GDM1 (cell line): ENCODE measurements at regions not wholly inside any gene's neighbourhood (a gene's known extent, or its start where the extent isn't known, plus 50 kb on each side); places are given as distances from the start of the nearest gene placed in this dataset.

ENCODE experiments used
- DNase-seq: peaks from one replicate; lab custom pipeline; 2025; lab: John Stamatoyannopoulos, UW

DNA sequence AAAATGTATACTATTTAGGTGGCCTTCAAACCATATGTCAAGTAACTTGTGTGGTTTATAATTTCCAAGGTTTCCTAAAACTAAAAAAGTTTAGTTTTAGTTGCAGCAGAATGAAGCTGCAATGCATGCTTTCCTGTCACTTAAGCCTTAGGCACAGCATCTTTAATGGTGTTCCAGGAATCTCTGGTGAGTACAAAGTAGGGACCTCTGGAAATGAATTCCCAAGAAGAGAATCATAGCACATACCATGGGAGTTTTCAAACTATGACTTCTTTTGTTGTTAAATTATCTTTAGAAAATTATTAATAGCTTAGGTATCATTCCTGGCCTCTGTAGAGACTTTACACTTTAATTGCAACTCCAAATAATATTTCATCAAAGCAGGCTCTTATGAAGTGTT, 1005.9 kb upstream of the PABPC4L start:
- no peak for DNase-seq

DNA sequence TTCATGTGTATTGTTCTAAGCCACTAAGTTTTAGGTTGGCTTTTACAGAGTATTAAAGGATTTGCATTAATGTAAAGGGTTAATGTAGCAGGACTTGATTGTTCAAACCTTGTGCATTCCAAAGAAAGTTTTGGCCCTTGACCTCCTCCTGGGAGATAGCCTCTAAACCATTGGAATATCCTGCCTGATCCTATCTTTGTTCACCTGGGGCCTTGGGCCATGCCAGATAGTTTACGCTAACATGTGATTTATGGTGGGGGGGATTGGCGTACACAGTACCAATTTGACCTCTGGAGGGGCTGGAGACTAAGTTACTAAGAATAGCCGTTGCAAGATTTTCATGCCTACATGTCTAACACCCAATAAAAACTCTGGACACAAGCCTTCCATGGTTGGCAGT, 1002.7 kb upstream of the PABPC4L start:
- no peak for DNase-seq

DNA sequence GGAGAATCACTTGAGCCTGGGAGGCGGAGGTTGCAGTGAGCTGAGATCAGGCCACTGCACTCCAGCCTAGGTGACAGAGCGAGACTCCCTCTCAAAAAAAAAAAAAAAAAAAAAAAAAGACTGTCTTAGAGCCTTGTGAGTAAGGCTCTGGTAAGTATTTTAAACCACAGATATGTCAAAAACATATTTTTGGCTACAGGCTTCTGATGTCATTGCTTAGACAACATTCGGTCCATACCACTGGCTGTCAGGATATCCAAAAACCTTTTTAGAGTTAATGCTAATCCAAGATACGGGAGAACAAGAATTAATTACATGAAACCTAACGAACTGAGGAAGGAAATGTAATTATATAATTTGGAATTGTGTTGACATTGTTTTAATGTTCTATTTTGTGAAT, 999.5 kb upstream of the PABPC4L start:
- no peak for DNase-seq

DNA sequence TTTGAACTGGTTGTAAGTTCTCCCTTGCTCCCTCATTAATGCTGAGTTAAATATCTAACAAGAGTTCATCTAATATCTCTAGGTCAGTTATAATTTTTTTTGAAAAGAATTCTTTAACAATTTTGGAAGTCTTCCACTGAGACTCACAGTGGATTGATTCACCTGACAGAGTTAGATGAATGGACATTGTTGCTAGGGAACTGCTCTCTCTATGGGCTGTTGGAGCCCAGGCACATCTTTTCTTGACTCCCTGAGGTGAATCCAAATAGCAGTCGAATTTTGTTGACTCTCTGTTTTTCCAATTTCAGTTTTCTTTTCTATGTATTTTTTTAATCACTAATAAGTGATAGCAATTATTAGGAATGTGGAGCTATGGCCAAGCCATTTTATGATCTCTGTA, 996.1 kb upstream of the PABPC4L start:
- no peak for DNase-seq

- DNase-seq, result no peak
Observed at GRCh38 chr4:135194477-135194876, 992.9 kb upstream of the PABPC4L start.

DNA sequence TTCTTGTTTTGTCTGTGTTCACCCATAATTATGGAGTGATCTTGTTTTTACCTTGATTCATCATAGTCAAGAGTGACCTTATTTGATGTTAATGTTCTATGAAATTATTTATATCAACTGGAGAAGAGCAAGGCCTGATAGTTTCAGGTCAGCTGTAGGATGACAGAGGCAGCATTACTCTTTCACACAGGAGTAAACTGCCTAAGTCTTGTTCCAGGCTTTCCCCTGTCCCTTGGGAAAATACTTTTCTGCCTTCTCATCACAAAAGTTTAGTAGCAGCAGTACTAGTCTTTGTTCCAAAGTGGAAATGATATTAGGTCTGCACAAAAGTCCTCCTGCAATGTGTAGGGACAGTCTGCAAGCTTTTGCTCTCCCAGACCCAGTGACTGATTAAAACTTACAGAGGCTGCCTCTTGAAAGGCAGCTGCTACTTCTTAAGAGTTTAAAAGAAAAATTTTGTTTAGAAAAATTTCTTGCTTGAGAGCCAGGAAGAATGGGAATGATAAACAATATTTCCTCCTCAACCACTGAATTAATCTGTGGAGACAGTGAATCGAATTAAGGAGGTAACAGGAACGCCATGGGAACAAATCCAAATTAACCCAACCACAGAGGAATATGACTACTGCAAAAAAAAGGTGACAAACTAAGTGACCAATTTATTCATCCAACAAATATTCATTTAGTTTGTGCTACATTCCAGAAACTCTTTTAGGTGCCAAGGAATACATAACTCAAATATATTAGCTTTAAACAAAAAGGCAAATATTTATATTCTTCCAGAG, 991.4 kb upstream of the PABPC4L start:
- no peak for DNase-seq

GRCh38 chr4:135191596-135191995, 990.0 kb upstream of the PABPC4L start:
- no peak for DNase-seq

- DNase-seq, result no peak
Observed at GRCh38 chr4:135186002-135186401, 984.4 kb upstream of the PABPC4L start.

GRCh38 chr4:135185256-135185655, 983.7 kb upstream of the PABPC4L start:
- no peak for DNase-seq

- no peak for DNase-seq
Observed at GRCh38 chr4:135184715-135185114, 983.1 kb upstream of the PABPC4L start.

- no peak for DNase-seq
Observed at GRCh38 chr4:135177321-135177720, 975.7 kb upstream of the PABPC4L start.

- no peak for DNase-seq
Observed at GRCh38 chr4:135166661-135167060, 965.1 kb upstream of the PABPC4L start.

- no peak for DNase-seq
Observed at GRCh38 chr4:135164601-135165000, 963.0 kb upstream of the PABPC4L start.

DNA sequence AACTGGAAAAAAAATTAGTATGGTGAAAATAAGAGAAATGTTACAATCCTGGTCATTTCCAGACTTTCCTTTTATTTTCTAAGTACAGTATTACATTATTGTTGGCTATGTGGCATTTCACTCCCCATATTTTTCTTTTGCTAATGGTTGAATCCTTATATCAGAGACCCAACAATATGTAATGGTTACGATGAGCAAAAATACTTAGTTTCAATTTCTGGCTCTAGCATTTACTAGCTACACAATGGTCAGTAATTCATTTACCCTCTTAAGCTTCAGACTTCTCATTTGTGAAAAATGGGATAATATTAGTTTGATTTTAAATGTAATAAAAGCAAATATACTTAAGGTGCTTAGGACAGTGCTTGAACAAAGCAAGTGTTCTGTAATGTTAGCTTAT, 942.9 kb upstream of the PABPC4L start:
- DNase-seq, result no peak

GRCh38 chr4:135124196-135124595, 922.6 kb upstream of the PABPC4L start:
- no peak for DNase-seq

DNA sequence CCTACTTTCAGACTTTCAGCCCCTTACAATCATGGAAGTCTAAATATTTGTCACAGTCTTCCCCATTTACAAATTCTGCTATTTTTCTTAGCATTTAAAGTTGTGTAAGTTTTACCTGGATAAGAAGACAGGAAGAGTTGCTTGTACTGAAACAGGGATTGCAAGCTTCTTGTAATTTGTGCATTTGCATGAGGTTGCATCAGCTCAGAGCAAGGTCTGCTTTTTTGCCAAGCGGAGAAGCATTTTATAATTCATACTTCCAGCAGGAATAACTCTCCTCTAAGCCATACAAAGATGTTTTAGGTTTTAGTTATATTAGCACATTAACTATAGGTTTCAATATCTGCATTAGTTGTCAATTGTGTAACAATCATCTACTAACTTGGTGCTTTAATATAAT, 922.0 kb upstream of the PABPC4L start:
- no peak for DNase-seq

DNA sequence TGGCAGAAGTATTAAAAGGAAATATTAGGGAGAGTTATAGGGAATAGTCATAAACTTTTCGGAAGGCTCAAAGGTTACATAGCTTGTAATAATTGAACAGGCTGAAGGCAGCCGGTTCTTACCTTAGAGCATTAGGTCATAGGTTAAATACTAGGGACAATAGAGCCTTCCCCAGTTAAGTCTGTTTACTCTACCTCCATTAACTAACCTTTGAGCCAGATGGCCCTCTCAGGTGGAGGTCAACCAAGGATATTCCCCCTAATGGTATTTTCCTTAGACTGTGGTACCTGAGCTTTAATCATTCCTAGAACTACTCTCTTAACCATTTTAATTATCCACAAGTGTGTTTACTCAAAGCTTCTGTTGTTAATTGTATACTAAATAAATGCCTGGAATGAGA, 920.9 kb upstream of the PABPC4L start:
- DNase-seq, result no peak

- no peak for DNase-seq
Observed at GRCh38 chr4:135120195-135120594, 918.6 kb upstream of the PABPC4L start.

DNA sequence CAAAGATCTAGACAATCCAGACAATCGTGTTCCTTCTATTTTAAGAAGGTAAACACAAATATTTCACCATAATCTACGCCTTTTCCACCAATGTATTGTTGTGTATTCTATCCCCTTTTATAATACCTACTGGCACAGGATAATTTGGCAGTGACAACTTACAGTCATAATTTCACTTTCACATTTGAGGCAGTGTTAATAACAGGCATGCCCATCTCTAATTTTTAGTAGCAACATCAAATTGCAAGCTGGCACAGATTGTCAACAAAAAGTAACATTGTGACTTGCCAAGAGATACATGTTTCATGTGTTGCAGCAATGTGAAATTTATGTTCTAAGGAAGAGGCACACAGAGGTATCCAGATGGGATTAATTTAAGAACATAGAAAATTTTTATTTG, 912.5 kb upstream of the PABPC4L start:
- no peak for DNase-seq

- DNase-seq, result no peak
Observed at GRCh38 chr4:135098061-135098460, 896.5 kb upstream of the PABPC4L start.

DNA sequence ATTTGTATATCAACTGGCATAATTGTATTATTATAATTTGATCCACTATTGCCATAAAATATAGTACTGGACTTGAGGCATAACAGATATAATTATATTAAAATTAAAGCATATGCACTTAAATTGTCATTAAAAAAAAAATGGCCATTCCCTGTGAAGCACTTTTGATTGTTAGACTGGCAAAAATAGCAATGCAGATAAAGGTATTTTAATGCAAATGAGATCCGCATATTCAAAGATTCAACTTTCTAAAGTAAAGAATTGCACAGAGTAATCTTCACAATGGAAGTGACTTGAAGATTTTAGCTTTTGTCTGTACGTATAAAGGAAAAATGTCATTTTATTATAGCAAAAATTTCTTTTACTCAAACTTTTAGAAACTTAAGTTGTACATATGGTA, 871.8 kb upstream of the PABPC4L start:
- DNase-seq, result no peak

DNA sequence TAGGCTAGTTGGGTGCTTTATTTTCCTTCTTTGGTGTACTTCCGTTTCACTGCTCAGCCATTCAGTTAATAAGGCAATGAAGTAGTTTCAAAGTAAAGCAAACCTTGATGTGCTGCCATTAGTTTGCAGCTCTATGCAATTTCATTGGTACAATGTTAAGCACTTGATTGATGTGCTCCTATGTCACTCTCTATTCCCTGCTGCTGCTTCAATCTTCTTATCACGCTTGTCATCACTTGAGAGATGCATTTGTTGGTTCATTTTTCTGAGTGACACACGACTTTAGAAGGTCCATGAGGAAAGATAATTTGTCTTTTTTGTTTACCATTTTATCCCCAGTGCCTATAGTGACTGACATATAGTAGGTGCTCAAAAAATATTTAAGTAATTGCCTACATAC, 871.0 kb upstream of the PABPC4L start:
- DNase-seq, result no peak

DNA sequence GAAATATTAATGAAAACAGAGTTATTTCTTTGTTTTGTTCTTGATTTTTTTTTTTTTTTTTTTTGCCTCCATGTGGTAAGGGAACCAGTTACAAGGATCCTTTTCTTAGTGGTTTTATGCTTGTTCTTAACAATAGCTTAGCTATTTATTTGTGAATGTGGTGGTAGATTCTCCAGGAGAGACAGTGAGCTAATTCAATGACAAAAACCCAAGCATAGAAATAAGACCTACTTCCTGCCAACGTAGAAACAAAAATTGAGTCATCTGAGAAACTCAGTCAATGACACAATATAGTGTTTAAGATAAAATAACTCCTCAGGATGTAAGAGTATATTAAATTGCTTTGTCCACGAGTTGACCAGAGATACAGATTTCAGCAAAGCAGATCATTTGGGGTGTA, 863.8 kb upstream of the PABPC4L start:
- no peak for DNase-seq

DNA sequence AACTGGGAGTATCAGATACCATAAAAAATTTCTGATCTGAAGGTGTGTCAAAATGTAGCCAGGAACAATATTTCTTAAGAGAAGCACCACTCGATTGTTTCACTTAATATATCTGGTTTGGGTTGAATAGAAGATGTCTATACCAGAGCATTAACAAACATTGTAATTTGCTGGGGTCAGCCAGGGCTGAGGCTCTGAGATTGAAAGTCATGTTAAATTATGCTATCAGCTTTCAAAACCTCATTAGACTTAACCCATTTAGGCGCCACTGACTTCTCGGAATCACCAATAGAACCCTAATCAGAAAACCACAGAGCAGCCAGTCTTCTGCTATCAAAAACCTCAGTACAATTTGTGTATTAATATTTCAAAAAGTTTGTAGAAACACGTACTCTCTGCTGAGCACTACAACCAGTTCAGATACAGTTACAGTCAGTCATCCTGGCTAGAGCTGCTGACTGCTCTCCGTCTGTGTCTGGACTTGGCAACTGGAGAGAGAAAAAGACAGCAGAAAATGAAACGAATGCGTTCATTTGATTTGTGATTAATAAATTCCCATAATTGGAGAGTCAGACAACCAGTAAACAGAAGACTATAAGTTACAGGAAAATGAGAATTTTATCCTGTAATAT, 848.6 kb upstream of the PABPC4L start:
- no peak for DNase-seq
